Karpas-422 (cell line): ENCODE measurements at regions not wholly inside any gene's neighbourhood (a gene's known extent, or its start where the extent isn't known, plus 50 kb on each side); places are given as distances from the start of the nearest gene placed in this dataset.
"Not testable (repeated sequence)": the region's sequence is repeated elsewhere in the genome, so short reads cannot be mapped to it uniquely, and the experiment has no call there.

Source experiments
- DNase-seq: peaks from one replicate; pipeline ENCODE4 v3.0.0-alpha.2; 2015
- H2AFZ ChIP-seq: fragments of 200-600 bp; sonication (generic); 2 replicates; pipeline ENCODE4 v1.6.1; 2014; ENCODE audit warnings: antibody characterized with exemption, low read length, mixed read lengths
- H3K27ac ChIP-seq: fragments of 200-600 bp; sonication (generic); 2 replicates; pipeline ENCODE4 v1.5.1; 2014; ENCODE audit warnings: mild to moderate bottlenecking, low read length, moderate library complexity
- H3K27me3 ChIP-seq: fragments of 200-600 bp; sonication (generic); 2 replicates; pipeline ENCODE4 v1.6.1; 2014; ENCODE audit warnings: low read length, mixed read lengths
- H3K36me3 ChIP-seq: fragments of 200-600 bp; sonication (generic); 2 replicates; pipeline ENCODE4 v1.6.1; 2014; ENCODE audit warnings: low read length, mixed read lengths; ENCODE audit not compliant: insufficient read depth
- H3K4me1 ChIP-seq: fragments of 200-600 bp; sonication (generic); 2 replicates; pipeline ENCODE4 v1.6.1; 2014; ENCODE audit warnings: mild to moderate bottlenecking, low read length, mixed read lengths
- H3K4me2 ChIP-seq: fragments of 200-600 bp; sonication (generic); 2 replicates; pipeline ENCODE4 v1.6.1; 2014; ENCODE audit warnings: low read length, low read depth, mild to moderate bottlenecking; ENCODE audit not compliant: poor library complexity, severe bottlenecking
- H3K4me3 ChIP-seq: fragments of 200-600 bp; sonication (generic); 2 replicates; pipeline ENCODE4 v1.5.1; 2014; ENCODE audit warnings: mild to moderate bottlenecking, antibody characterized with exemption, low read length, mixed read lengths
- H3K79me2 ChIP-seq: fragments of 200-600 bp; sonication (generic); 2 replicates; pipeline ENCODE4 v1.6.1; 2014; ENCODE audit warnings: mild to moderate bottlenecking, low read length, mixed read lengths
- H3K9ac ChIP-seq: fragments of 200-600 bp; sonication (generic); 2 replicates; pipeline ENCODE4 v1.6.0; 2014; ENCODE audit warnings: low read length
- H3K9me2 ChIP-seq: fragments of 200-600 bp; sonication (generic), shearing (Covaris generic); replicated peaks from 2 replicates; pipeline ENCODE4 v1.6.0; 2014; ENCODE audit warnings: mild to moderate bottlenecking, low read length, moderate library complexity; ENCODE audit not compliant: insufficient read depth
- H3K9me3 ChIP-seq: fragments of 300-700, 200-600 bp; sonication (generic); 2 replicates; pipeline ENCODE4 v1.6.1; 2014; ENCODE audit warnings: low read length, mixed read lengths
- H4K20me1 ChIP-seq: fragments of 200-600 bp; sonication (generic); 2 replicates; pipeline ENCODE4 v1.6.1; 2014; ENCODE audit warnings: mild to moderate bottlenecking, antibody characterized with exemption, low read length, low read depth; ENCODE audit not compliant: insufficient read depth

DNA sequence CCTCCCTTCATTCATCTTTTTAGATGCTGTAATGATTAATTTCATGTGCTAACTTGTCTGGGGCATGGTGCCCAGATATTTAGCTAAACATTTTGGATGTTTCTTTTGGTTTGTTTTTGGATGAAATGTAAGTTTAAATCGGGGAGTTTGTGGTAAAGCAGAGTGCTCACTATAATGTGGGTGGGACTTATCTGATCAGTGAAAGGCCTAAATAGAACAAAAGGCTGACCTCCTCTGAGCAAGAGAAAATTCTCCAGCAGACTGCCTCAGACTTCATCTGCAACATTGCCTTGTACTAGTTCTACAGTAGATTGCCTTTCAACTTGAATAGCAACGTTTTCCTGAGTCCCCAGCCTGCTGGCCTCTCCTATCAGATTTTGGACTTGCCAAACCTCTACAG, 183.6 kb downstream of the S1PR1 start:
- H3K9me2 ChIP-seq: no peaks in the 10 kb centered on the region; the same call in 1 of the 2 replicates
- peaks cover 8% of the 10 kb centered on the region; the same call in 1 of the 2 replicates for H3K9me3 ChIP-seq
- H3K27ac ChIP-seq: no peak overlapping the region
- no peak for DNase-seq
- H3K4me2 ChIP-seq: no peak overlapping the region
- H4K20me1 ChIP-seq: no peaks in the 10 kb centered on the region
- H3K4me1 ChIP-seq: peaks cover 24% of the 10 kb centered on the region
- no peaks in the 10 kb centered on the region for H3K79me2 ChIP-seq
- H3K4me3 ChIP-seq: no peak overlapping the region
- H2AFZ ChIP-seq: peak overlapping the region; percentile 47
- H3K27me3 ChIP-seq: no peaks in the 10 kb centered on the region
- H3K36me3 ChIP-seq: no peaks in the 10 kb centered on the region; the same call in 1 of the 2 replicates
- no peak overlapping the region for H3K9ac ChIP-seq

DNA sequence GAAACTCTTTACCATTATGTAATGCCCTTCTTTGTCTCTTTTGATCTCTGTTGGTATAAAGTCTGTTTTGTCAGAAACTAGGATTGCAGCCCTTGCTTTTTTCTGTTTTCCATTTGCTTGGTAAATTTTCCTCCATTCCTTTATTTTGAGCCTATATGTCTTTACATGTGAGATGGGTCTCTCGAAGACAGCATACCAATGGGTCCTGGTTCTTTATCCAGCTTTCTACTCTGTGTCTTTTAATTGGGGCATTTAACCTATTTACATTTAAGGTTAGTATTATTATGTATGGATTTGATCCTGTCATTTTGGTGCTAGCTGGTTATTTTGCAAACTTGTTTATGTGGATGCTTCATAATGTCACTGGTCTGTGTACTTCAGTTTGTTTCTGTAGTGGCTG, 191.3 kb downstream of the S1PR1 start:
- H3K4me3 ChIP-seq, H3K9me2 ChIP-seq, H3K27me3 ChIP-seq, H3K9me3 ChIP-seq, H3K79me2 ChIP-seq, H3K4me2 ChIP-seq, H3K36me3 ChIP-seq, H3K27ac ChIP-seq, H3K9ac ChIP-seq, H2AFZ ChIP-seq, H4K20me1 ChIP-seq, DNase-seq: not testable (repeated sequence)
- H3K4me1 ChIP-seq: peaks cover 39% of the 10 kb centered on the region

DNA sequence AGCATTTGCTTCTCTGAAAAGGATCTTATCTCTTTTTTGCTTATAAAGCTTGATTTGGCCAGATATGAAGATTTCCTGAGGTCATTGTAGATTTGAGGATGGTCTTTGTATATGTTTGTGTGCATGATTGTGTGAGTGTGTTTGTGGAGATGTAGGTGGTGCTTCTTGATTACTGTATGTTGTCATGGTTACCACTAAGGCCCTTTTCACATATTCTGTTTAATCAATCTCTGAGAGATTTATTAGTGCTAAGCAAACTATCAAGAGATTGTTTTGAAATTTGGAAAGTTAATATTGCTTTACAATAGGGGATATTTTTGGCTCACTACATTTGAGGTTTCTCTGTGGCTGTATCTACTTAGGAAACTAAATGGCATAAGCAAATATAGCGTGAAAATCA, 191.7 kb downstream of the S1PR1 start:
- Histone ChIP-seq H3K4me3 (no peak overlapping the region), H2AFZ (no peak overlapping the region), H3K27ac (no peak overlapping the region), H3K9me2 (no peaks in the 10 kb centered on the region), H3K36me3 (no peaks in the 10 kb centered on the region; the same call in 1 of the 2 replicates), H3K9me3 (peaks cover 7% of the 10 kb centered on the region; the same call in 1 of the 2 replicates), H4K20me1 (no peaks in the 10 kb centered on the region), H3K4me1 (peaks cover 44% of the 10 kb centered on the region), H3K27me3 (no peaks in the 10 kb centered on the region), H3K9ac (no peak overlapping the region), H3K79me2 (no peaks in the 10 kb centered on the region), H3K4me2 (no peak overlapping the region)
- no peak for DNase-seq

DNA sequence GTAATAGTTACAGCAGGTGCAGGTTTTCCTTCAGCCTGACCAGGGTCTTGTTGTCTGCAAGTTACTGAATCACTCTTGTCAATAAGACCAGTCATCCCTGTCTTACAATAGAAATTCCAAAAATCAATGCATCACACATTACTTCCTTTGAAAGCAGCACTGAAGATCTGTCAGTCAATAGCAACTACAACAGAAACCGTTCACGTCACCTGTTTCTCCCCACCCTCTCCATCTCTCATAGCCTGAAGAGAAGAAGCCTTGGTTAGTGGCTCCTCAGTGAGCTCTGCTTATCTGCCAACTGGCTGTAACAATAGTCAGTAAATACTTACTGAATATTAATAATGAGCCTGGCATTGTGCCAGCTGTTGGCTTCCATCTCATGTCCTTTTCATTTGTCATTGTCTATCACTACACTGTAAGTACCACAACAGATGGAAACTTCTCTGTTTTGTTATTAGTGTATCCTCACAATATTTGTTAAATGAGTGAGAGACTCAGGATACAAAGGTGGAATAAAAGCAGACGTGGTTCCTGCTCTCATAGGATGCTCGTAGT, 195.2 kb downstream of the S1PR1 start:
- no peak overlapping the region for H3K27ac ChIP-seq
- H3K27me3 ChIP-seq: no peaks in the 10 kb centered on the region
- no peak overlapping the region for H3K9ac ChIP-seq
- no peaks in the 10 kb centered on the region for H3K79me2 ChIP-seq
- H4K20me1 ChIP-seq: no peaks in the 10 kb centered on the region
- H3K4me1 ChIP-seq: peaks cover 68% of the 10 kb centered on the region
- H3K36me3 ChIP-seq: no peaks in the 10 kb centered on the region; the same call in 1 of the 2 replicates
- H3K4me2 ChIP-seq: no peak overlapping the region
- no peak overlapping the region for H2AFZ ChIP-seq
- no peak for DNase-seq
- no peaks in the 10 kb centered on the region for H3K9me3 ChIP-seq
- no peaks in the 10 kb centered on the region for H3K9me2 ChIP-seq
- no peak overlapping the region for H3K4me3 ChIP-seq

DNA sequence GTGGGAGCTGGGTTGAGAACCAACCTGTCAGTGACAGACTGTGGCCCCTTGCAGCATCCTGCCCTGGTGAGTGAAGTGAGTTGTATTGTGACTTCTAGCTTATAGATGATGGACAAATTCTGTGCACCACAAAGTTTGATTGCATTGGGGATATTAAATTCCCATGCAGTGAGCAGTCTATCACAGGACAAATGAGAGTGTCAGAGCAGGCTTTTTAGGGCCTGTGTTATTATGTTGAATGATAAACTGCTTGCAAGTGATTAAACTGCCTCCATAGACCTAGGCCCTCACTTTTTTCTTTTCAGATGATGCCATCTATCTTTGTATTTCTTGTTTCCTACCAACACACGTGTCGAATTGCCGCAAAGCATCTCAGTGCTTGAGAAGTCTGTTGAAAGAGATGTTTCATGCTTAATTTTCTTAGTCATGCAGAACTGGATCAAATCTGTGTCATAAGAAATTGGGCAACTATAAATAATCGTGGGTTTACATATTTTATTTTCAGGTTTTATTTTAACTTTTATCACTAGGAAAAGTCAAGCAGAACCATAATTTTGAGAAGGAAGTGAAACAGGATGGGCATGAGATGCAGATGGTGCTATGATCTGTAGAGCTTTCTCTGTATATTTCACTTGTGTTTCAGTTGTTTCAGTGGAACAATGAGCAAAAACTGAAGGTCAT, 199.2 kb downstream of the S1PR1 start:
- no peaks in the 10 kb centered on the region for H3K27me3 ChIP-seq
- peak; percentile 97 for DNase-seq
- no peaks in the 10 kb centered on the region; the same call in 1 of the 2 replicates for H3K36me3 ChIP-seq
- peaks cover 90% of the 10 kb centered on the region for H3K4me1 ChIP-seq
- H3K9ac ChIP-seq: peak overlapping the region; percentile 66
- H3K9me3 ChIP-seq: no peaks in the 10 kb centered on the region
- H3K4me2 ChIP-seq: peak overlapping the region; percentile 60
- H3K9me2 ChIP-seq: no peaks in the 10 kb centered on the region
- no peaks in the 10 kb centered on the region for H4K20me1 ChIP-seq
- H2AFZ ChIP-seq: no peak overlapping the region
- H3K79me2 ChIP-seq: no peaks in the 10 kb centered on the region
- peak overlapping the region; percentile 33 for H3K4me3 ChIP-seq
- H3K27ac ChIP-seq: peak overlapping the region; percentile 97

DNA sequence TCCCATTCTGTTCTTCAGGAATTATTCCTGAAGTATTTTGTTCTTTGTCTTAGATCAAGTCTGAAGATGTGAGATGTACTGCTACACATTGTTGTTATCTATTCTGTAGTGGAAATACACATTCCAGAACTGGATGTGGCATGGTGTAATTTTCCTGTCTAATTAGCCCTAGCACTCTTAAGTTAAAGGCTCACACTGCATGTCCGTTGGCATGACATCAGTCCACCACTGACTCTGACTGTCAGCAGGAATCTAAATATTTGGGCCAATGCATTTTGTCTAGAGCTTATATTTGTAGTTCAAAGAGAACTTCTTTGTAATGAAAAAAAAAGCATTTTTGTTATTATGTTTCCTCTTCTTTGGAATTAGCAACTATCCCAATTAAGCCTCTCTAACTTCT, 201.0 kb downstream of the S1PR1 start:
- no peaks in the 10 kb centered on the region for H3K9me3 ChIP-seq
- no peaks in the 10 kb centered on the region for H3K9me2 ChIP-seq
- no peaks in the 10 kb centered on the region; the same call in 1 of the 2 replicates for H3K36me3 ChIP-seq
- no peaks in the 10 kb centered on the region for H3K79me2 ChIP-seq
- no peaks in the 10 kb centered on the region for H4K20me1 ChIP-seq
- no peak overlapping the region for H2AFZ ChIP-seq
- DNase-seq: peak; percentile 48
- no peak overlapping the region for H3K4me3 ChIP-seq
- peak overlapping the region; percentile 60 for H3K4me2 ChIP-seq
- peaks cover 78% of the 10 kb centered on the region for H3K4me1 ChIP-seq
- no peak overlapping the region; the same call in 1 of the 2 replicates for H3K9ac ChIP-seq
- peak overlapping the region; percentile 24; the same call in 1 of the 2 replicates for H3K27ac ChIP-seq
- no peaks in the 10 kb centered on the region for H3K27me3 ChIP-seq

DNA sequence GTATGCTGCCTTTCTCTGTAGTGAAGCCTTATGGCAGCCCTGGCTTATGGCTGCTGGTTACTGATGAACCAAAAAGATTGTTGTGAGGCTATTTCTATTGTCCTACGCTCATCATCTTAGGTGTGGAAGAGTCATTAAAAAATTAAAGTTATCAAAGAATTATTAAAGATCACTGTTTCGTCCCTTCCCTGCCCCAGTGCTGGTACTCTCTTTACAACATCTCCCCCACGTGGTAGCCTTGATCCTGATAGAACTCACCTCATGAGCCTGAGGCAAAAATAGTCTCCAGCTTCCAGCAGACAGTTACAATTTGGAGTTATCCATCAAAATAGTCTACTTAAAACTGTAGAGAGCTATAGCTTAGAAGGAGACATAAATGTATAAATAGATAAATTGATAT, 201.5 kb downstream of the S1PR1 start:
- H3K27ac ChIP-seq: peak overlapping the region; percentile 24; the same call in 1 of the 2 replicates
- H3K27me3 ChIP-seq: no peaks in the 10 kb centered on the region
- H3K4me3 ChIP-seq: no peak overlapping the region
- DNase-seq: peak; percentile 86
- H2AFZ ChIP-seq: no peak overlapping the region
- H3K4me1 ChIP-seq: peaks cover 72% of the 10 kb centered on the region
- no peaks in the 10 kb centered on the region for H3K9me3 ChIP-seq
- no peaks in the 10 kb centered on the region for H3K9me2 ChIP-seq
- H3K4me2 ChIP-seq: peak overlapping the region; percentile 60
- no peaks in the 10 kb centered on the region for H3K36me3 ChIP-seq
- no peaks in the 10 kb centered on the region for H4K20me1 ChIP-seq
- H3K9ac ChIP-seq: no peak overlapping the region; the same call in 1 of the 2 replicates
- H3K79me2 ChIP-seq: no peaks in the 10 kb centered on the region

DNA sequence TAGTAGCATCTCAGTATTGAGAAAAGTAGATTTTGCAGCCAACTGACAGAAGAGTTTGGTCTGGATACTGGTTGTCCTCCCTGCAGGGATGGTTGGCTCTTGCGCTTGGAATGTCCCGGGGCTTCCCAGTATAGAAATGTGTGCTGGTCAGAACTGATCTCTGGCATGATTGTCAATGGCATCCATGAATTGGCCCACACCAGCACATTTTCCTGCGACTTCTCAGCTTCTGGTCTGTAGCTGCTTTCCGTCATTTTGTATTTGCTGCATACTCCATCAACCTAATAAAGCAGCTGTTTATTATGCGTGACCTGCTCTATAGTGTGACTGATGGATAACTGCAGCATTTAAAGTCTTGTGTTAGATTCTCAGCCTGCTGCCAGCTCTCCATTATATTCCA, 203.7 kb downstream of the S1PR1 start:
- no peak overlapping the region for H3K27ac ChIP-seq
- no peaks in the 10 kb centered on the region for H3K27me3 ChIP-seq
- H3K4me3 ChIP-seq: no peak overlapping the region
- no peaks in the 10 kb centered on the region for H4K20me1 ChIP-seq
- H2AFZ ChIP-seq: no peak overlapping the region
- no peaks in the 10 kb centered on the region for H3K9me2 ChIP-seq
- no peak overlapping the region for H3K4me2 ChIP-seq
- no peak overlapping the region for H3K9ac ChIP-seq
- no peaks in the 10 kb centered on the region for H3K9me3 ChIP-seq
- no peak for DNase-seq
- no peaks in the 10 kb centered on the region for H3K79me2 ChIP-seq
- no peaks in the 10 kb centered on the region for H3K36me3 ChIP-seq
- peaks cover 60% of the 10 kb centered on the region for H3K4me1 ChIP-seq
